H9 (cell line): ENCODE measurements at regions not wholly inside any gene's neighbourhood (a gene's known extent, or its start where the extent isn't known, plus 50 kb on each side); places are given as distances from the start of the nearest gene placed in this dataset.
"Not testable (repeated sequence)": the region's sequence is repeated elsewhere in the genome, so short reads cannot be mapped to it uniquely, and the experiment has no call there.

Experiments used
- DNase-seq: peaks from one replicate; pipeline ENCODE4 v3.0.0-alpha.2; 2017
- H2AFZ ChIP-seq: one replicate; pipeline ENCODE4 v1.6.1; 2013; ENCODE audit warnings: mild to moderate bottlenecking, low read length, control low read depth, moderate library complexity
- H2AK5ac ChIP-seq: 2 replicates; pipeline ENCODE4 v1.6.1; 2013; ENCODE audit warnings: low read length, control low read depth, mixed read lengths; ENCODE audit not compliant: insufficient read length
- H2BK120ac ChIP-seq: one replicate; pipeline ENCODE4 v1.6.1; 2013; ENCODE audit warnings: low read depth, mild to moderate bottlenecking, low read length, control low read depth, inconsistent platforms; ENCODE audit not compliant: poor library complexity, severe bottlenecking
- H2BK12ac ChIP-seq: 2 replicates; pipeline ENCODE4 v1.6.1; 2013; ENCODE audit warnings: low read length, control low read depth, mixed read lengths, low read depth; ENCODE audit not compliant: insufficient read length
- H2BK15ac ChIP-seq: 2 replicates; pipeline ENCODE4 v1.6.1; 2013; ENCODE audit warnings: low read depth, low read length, control low read depth
- H2BK20ac ChIP-seq: one replicate; pipeline ENCODE4 v1.6.1; 2013; ENCODE audit warnings: low read depth, mild to moderate bottlenecking, low read length, control low read depth, inconsistent platforms; ENCODE audit not compliant: poor library complexity, severe bottlenecking
- H2BK5ac ChIP-seq: 2 replicates; pipeline ENCODE4 v1.6.1; 2013; ENCODE audit warnings: low read length, control low read depth, mixed read lengths; ENCODE audit not compliant: insufficient read length
- H3K14ac ChIP-seq: 2 replicates; pipeline ENCODE4 v1.6.1; 2013; ENCODE audit warnings: low read length, control low read depth; ENCODE audit not compliant: insufficient read depth
- H3K18ac ChIP-seq: 2 replicates; pipeline ENCODE4 v1.6.1; 2013; ENCODE audit warnings: low read depth, mild to moderate bottlenecking, mixed read lengths, low read length, control low read depth; ENCODE audit not compliant: insufficient read length
- H3K23ac ChIP-seq: 2 replicates; pipeline ENCODE4 v1.6.1; 2013; ENCODE audit warnings: low read length, control low read depth, mixed read lengths, low read depth; ENCODE audit not compliant: insufficient read length
- H3K23me2 ChIP-seq: 2 replicates; pipeline ENCODE4 v1.6.1; 2013; ENCODE audit warnings: low read depth, mild to moderate bottlenecking, mixed read lengths, low read length, control low read depth; ENCODE audit not compliant: insufficient read length, poor library complexity, severe bottlenecking
- H3K27ac ChIP-seq: 2 replicates; pipeline ENCODE4 v1.5.1; 2013; ENCODE audit warnings: low read length, control low read depth, mixed read lengths, low read depth; ENCODE audit not compliant: insufficient read length
- H3K27me3 ChIP-seq: 2 replicates; pipeline ENCODE4 v1.6.1; 2013; ENCODE audit warnings: low read length, control low read depth, inconsistent platforms; ENCODE audit not compliant: insufficient read depth
- H3K4ac ChIP-seq: 2 replicates; pipeline ENCODE4 v1.6.1; 2013; ENCODE audit warnings: low read depth, mild to moderate bottlenecking, control low read depth, inconsistent platforms, low read length, moderate library complexity
- H3K4me1 ChIP-seq: 2 replicates; pipeline ENCODE4 v1.6.1; 2013; ENCODE audit warnings: low read length, control low read depth, inconsistent platforms; ENCODE audit not compliant: insufficient read depth
- H3K4me2 ChIP-seq: 2 replicates; pipeline ENCODE4 v1.6.1; 2013; ENCODE audit warnings: low read length, control low read depth, mixed read lengths; ENCODE audit not compliant: insufficient read length, insufficient read depth
- H3K56ac ChIP-seq: 2 replicates; pipeline ENCODE4 v1.6.1; 2013; ENCODE audit warnings: low read depth, mild to moderate bottlenecking, mixed read lengths, low read length, control low read depth; ENCODE audit not compliant: insufficient read length
- H3K79me1 ChIP-seq: 2 replicates; pipeline ENCODE4 v1.6.1; 2013; ENCODE audit warnings: low read depth, mild to moderate bottlenecking, moderate library complexity, low read length, control low read depth, inconsistent platforms; ENCODE audit not compliant: insufficient read depth, poor library complexity, severe bottlenecking
- H3K79me2 ChIP-seq: 2 replicates; pipeline ENCODE4 v1.6.1; 2013; ENCODE audit warnings: low read length, control low read depth, inconsistent platforms; ENCODE audit not compliant: insufficient read depth
- H3K9ac ChIP-seq: 2 replicates; pipeline ENCODE4 v1.6.1; 2013; ENCODE audit warnings: low read length, control low read depth, mixed read lengths; ENCODE audit not compliant: insufficient read length; ENCODE audit errors: extremely low read depth
- H3K9me3 ChIP-seq: one replicate; pipeline ENCODE4 v1.6.1; 2013; ENCODE audit warnings: low read depth, low read length, inconsistent platforms; ENCODE audit not compliant: control insufficient read depth
- H3T11ph ChIP-seq: one replicate; pipeline ENCODE4 v1.6.1; 2013; ENCODE audit warnings: mild to moderate bottlenecking, low read length, control low read depth, inconsistent platforms
- H4K20me1 ChIP-seq: one replicate; pipeline ENCODE4 v1.6.1; 2013; ENCODE audit not compliant: control insufficient read depth, insufficient read length, insufficient read depth
- H4K5ac ChIP-seq: 2 replicates; pipeline ENCODE4 v1.6.1; 2013; ENCODE audit warnings: low read depth, mild to moderate bottlenecking, mixed read lengths, low read length, control low read depth; ENCODE audit not compliant: insufficient read length
- H4K8ac ChIP-seq: replicated peaks from 2 replicates; pipeline ENCODE4 v1.6.1; 2013; ENCODE audit warnings: low read length, control low read depth, mixed read lengths, low read depth; ENCODE audit not compliant: insufficient read length
- H4K91ac ChIP-seq: 2 replicates; pipeline ENCODE4 v1.6.1; 2013; ENCODE audit warnings: low read depth, mild to moderate bottlenecking, moderate library complexity, mixed read lengths, low read length, control low read depth; ENCODE audit not compliant: insufficient read length
- H3K27ac Mint-ChIP-seq, 3 experiments: 2 replicates in 2 of 3; 3 replicates in 1 of 3; pipeline ENCODE4 v1.8.0; 2020 to 2021; ENCODE audit warnings: mixed read lengths in 3 of 3, mild to moderate bottlenecking in 1 of 3, moderate library complexity in 1 of 3
- H3K27me3 Mint-ChIP-seq: 2 replicates; pipeline ENCODE4 v1.8.0; 2021; ENCODE audit warnings: low read depth, mild to moderate bottlenecking, moderate library complexity, mixed read lengths
- H3K36me3 Mint-ChIP-seq, 3 experiments: 2 replicates in 2 of 3; 3 replicates in 1 of 3; pipeline ENCODE4 v1.8.0; 2020 to 2021; ENCODE audit warnings: low read depth in 3 of 3, mixed read lengths in 3 of 3; ENCODE audit not compliant: insufficient read depth in 1 of 3
- H3K4me1 Mint-ChIP-seq, 2 experiments: 2 replicates each; pipeline ENCODE4 v1.8.0; 2020; ENCODE audit warnings: mixed read lengths in 2 of 2
- H3K4me3 Mint-ChIP-seq, 2 experiments: 2 replicates in 1 of 2; 3 replicates in 1 of 2; pipeline ENCODE4 v1.8.0; 2020 to 2021; ENCODE audit warnings: mild to moderate bottlenecking in 2 of 2, mixed read lengths in 2 of 2, moderate library complexity in 1 of 2
- H3K9me3 Mint-ChIP-seq, 2 experiments: 2 replicates in 1 of 2; 3 replicates in 1 of 2; pipeline ENCODE4 v1.8.0; 2020; ENCODE audit warnings: mild to moderate bottlenecking in 2 of 2, mixed read lengths in 2 of 2, moderate library complexity in 1 of 2
- WGBS: extraction: QIAGEN DNeasy Blood & Tissue Kit; methylation state at CpG from one replicate; pipeline ENCODE4 v1.1.7; 2013; ENCODE audit warnings: missing lambda C conversion rate, low lambda C conversion rate, mixed read lengths; ENCODE audit not compliant: insufficient read length; ENCODE audit errors: extremely low coverage; 5-methylcytosine and 5-hydroxymethylcytosine counted together
- TF ChIP-seq, protein P1 (sequence below): fragments of 200-600 bp; sonication (generic); conservative IDR thresholded peaks from 3 replicates; pipeline ENCODE4 v1.8.0; 2021; ENCODE audit warnings: antibody characterized with exemption, mild to moderate bottlenecking

DNA sequence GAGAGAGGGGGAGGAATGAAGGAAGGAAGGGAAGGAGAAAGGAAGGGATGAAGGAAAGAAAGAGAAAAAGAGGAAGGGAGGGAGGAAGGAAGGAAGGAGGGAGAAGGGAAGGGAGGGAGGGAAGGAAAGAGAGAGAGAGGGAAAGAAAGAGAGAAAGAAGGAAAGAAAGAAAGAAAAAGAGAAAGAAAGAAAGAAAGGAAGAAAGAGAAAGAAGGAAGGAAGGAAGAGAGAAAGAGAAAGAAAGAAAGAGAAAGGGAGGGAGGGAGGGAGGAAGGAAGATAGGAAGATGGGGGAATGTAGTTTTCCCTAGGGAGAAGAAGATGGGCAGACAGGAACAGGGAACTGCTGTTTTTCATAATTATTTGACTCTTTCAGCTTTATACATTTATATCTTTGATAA lies 115.1 kb upstream of the CXADR start:
- Histone ChIP-seq H3T11ph (no peak overlapping the region), H4K8ac (no peak overlapping the region), H2AFZ (no peak overlapping the region), H3K27me3 (no peaks in the 10 kb centered on the region), H4K5ac (no peak overlapping the region), H4K20me1 (no peaks in the 10 kb centered on the region), H3K79me1 (no peaks in the 10 kb centered on the region), H3K27ac (no peak overlapping the region), H2AK5ac (no peak overlapping the region), H3K4me1 (no peaks in the 10 kb centered on the region), H3K9me3 (no peaks in the 10 kb centered on the region), H2BK5ac (no peak overlapping the region), H3K9ac (no peak overlapping the region), H2BK15ac (no peak overlapping the region), H3K4ac (no peak overlapping the region), H3K79me2 (no peaks in the 10 kb centered on the region), H3K56ac (no peak overlapping the region), H2BK12ac (no peak overlapping the region), H2BK120ac (no peak overlapping the region), H3K23me2 (no peaks in the 10 kb centered on the region), H3K18ac (no peak overlapping the region), H3K23ac (no peak overlapping the region), H3K14ac (no peak overlapping the region), H2BK20ac (no peak overlapping the region), H3K4me2 (no peak overlapping the region), H4K91ac (no peak overlapping the region)
- no peak for DNase-seq
- H3K4me1 Mint-ChIP-seq: peaks cover 0 to 2% of the 10 kb centered on the region in 2 experiments; a peak in 1 of 4 replicates
- no peaks in the 10 kb centered on the region for H3K36me3 Mint-ChIP-seq
- no peaks in the 10 kb centered on the region for H3K27me3 Mint-ChIP-seq
- no peaks in the 10 kb centered on the region for H3K9me3 Mint-ChIP-seq
- no peak overlapping the region; a peak in 1 of 5 replicates for H3K4me3 Mint-ChIP-seq
- H3K27ac Mint-ChIP-seq: no peak overlapping the region
- TF ChIP-seq, protein P1, sequence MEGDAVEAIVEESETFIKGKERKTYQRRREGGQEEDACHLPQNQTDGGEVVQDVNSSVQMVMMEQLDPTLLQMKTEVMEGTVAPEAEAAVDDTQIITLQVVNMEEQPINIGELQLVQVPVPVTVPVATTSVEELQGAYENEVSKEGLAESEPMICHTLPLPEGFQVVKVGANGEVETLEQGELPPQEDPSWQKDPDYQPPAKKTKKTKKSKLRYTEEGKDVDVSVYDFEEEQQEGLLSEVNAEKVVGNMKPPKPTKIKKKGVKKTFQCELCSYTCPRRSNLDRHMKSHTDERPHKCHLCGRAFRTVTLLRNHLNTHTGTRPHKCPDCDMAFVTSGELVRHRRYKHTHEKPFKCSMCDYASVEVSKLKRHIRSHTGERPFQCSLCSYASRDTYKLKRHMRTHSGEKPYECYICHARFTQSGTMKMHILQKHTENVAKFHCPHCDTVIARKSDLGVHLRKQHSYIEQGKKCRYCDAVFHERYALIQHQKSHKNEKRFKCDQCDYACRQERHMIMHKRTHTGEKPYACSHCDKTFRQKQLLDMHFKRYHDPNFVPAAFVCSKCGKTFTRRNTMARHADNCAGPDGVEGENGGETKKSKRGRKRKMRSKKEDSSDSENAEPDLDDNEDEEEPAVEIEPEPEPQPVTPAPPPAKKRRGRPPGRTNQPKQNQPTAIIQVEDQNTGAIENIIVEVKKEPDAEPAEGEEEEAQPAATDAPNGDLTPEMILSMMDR: no peak

DNA sequence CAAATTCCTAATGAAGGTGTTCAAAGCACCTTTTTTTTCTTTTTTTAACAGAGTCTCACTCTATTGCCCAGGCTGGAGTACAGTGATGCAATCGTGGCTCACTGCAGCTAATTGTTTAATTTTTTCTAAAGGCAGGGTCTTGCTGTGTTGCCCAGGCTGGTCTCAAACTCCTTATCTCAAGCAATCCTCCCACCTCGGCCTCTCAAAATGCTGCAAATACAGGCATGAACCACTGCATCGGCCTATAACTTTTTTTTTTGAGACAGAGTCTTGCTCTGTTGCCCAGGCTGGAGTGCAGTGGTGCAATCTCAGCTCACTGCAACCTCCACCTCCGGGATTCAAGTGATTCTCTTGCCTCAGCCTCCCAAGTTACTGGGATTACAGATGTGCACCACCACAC lies 113.9 kb upstream of the CXADR start:
- not testable (repeated sequence) for H3K23ac ChIP-seq, H2AFZ ChIP-seq, H3K79me2 ChIP-seq, H3K14ac ChIP-seq, H2BK15ac ChIP-seq, H3K36me3 Mint-ChIP-seq, H3K9me3 ChIP-seq, H3K4me1 ChIP-seq, H4K20me1 ChIP-seq, DNase-seq, H4K5ac ChIP-seq, H2BK5ac ChIP-seq, H4K91ac ChIP-seq, H2BK120ac ChIP-seq, H3K4ac ChIP-seq, H3K9me3 Mint-ChIP-seq, H3K9ac ChIP-seq, H3K18ac ChIP-seq, H4K8ac ChIP-seq, H3K79me1 ChIP-seq, H3K27me3 Mint-ChIP-seq, H2BK12ac ChIP-seq, H2AK5ac ChIP-seq, H3K27me3 ChIP-seq, H3K4me1 Mint-ChIP-seq, H3K23me2 ChIP-seq, H3T11ph ChIP-seq, H3K4me2 ChIP-seq, H3K56ac ChIP-seq, H2BK20ac ChIP-seq, H3K4me3 Mint-ChIP-seq, H3K27ac ChIP-seq, H3K27ac Mint-ChIP-seq
- WGBS: no CpG with 5 or more reads among the region's 4 CpGs
